Transverse colon (tissue), 4 donors: ENCODE measurements at regions not wholly inside any gene's neighbourhood (a gene's known extent, or its start where the extent isn't known, plus 50 kb on each side); places are given as distances from the start of the nearest gene placed in this dataset.

ENCODE experiments used
- CTCF ChIP-seq, 5 experiments: fragments of 200-600 bp in 3 of 5; fragments of 450-650 bp in 2 of 5; sonication (generic) in 3 of 5; IDR thresholded peaks; 1 replicate in 2 of 5; 2 replicates in 3 of 5; pipeline ENCODE4 v1.5.1; 2016 to 2017; ENCODE audit warnings: antibody characterized with exemption in 5 of 5, inconsistent platforms in 3 of 5, mild to moderate bottlenecking in 2 of 5, moderate library complexity in 1 of 5
- POLR2AphosphoS5 ChIP-seq, 3 donors: sonication (generic); formaldehyde crosslinking; IDR thresholded peaks; one replicate each; pipeline ENCODE4 v1.6.1; 2016; ENCODE audit warnings: antibody characterized with exemption in 3 of 3

- TF ChIP-seq CTCF (IDR thresholded peaks at IDR 0.05) (no peak), POLR2AphosphoS5 (IDR thresholded peaks at IDR 0.05) (no peak)
These were observed 107.5 kb upstream of the RBPJ start for GRCh38 chr4:26213317-26213716.
